Femur (tissue), 1 donor: ENCODE measurements at regions not wholly inside any gene's neighbourhood (a gene's known extent, or its start where the extent isn't known, plus 50 kb on each side); places are given as distances from the start of the nearest gene placed in this dataset.

ENCODE experiments used
- DNase-seq: peaks from one replicate; pipeline ENCODE4 v3.0.0-alpha.2; 2017

- DNase-seq, result no peak
Measured at GRCh38 chr4:142974328-142974727, 128.2 kb upstream of the INPP4B start.

GRCh38 chr4:142975618-142976017 is 129.5 kb upstream of the INPP4B start:
- DNase-seq, result no peak

GRCh38 chr4:142976482-142976881 is 130.4 kb upstream of the INPP4B start:
- DNase-seq, result no peak

GRCh38 chr4:142977182-142977581 is 131.1 kb upstream of the INPP4B start:
- no peak for DNase-seq

- no peak for DNase-seq
Measured at GRCh38 chr4:142983065-142983464, 137.0 kb upstream of the INPP4B start.

- DNase-seq, result no peak
Measured at GRCh38 chr4:142983589-142983988, 137.5 kb upstream of the INPP4B start.

- no peak for DNase-seq
Measured at GRCh38 chr4:142984871-142985585, 138.9 kb upstream of the INPP4B start.

- no peak for DNase-seq
Measured at GRCh38 chr4:143016171-143016570, 168.5 kb upstream of the USP38 start.

GRCh38 chr4:143017210-143017609 is 167.5 kb upstream of the USP38 start:
- no peak for DNase-seq

GRCh38 chr4:143019351-143019750 is 165.4 kb upstream of the USP38 start:
- DNase-seq, result no peak

GRCh38 chr4:143021384-143021783 is 163.3 kb upstream of the USP38 start:
- no peak for DNase-seq

- no peak for DNase-seq
Measured at GRCh38 chr4:143023239-143023918, 161.3 kb upstream of the USP38 start.

- DNase-seq, result no peak
Measured at GRCh38 chr4:143025081-143025704, 159.5 kb upstream of the USP38 start.

- DNase-seq, result no peak
Measured at GRCh38 chr4:143026459-143027170, 158.1 kb upstream of the USP38 start.

GRCh38 chr4:143035661-143036060 is 149.1 kb upstream of the USP38 start:
- DNase-seq, result no peak

- DNase-seq, result no peak
Measured at GRCh38 chr4:143036443-143036842, 148.3 kb upstream of the USP38 start.

GRCh38 chr4:143046454-143046853 is 138.3 kb upstream of the USP38 start:
- no peak for DNase-seq

- no peak for DNase-seq
Measured at GRCh38 chr4:143046906-143047305, 137.8 kb upstream of the USP38 start.

GRCh38 chr4:143054971-143055370 is 129.7 kb upstream of the USP38 start:
- DNase-seq, result no peak

- no peak for DNase-seq
Measured at GRCh38 chr4:143055997-143056396, 128.7 kb upstream of the USP38 start.

GRCh38 chr4:143071351-143071750 is 113.4 kb upstream of the USP38 start:
- no peak for DNase-seq

GRCh38 chr4:143076723-143077122 is 108.0 kb upstream of the USP38 start:
- no peak for DNase-seq

GRCh38 chr4:143082701-143083100 is 102.0 kb upstream of the USP38 start:
- DNase-seq, result no peak
